Kidney (tissue), 13 donors: ENCODE measurements at regions not wholly inside any gene's neighbourhood (a gene's known extent, or its start where the extent isn't known, plus 50 kb on each side); places are given as distances from the start of the nearest gene placed in this dataset.

Experiments used
- DNase-seq, 5 donors: peaks; one replicate each; pipeline ENCODE4 v3.0.0-alpha.2; 2013 to 2020
- FAIRE-seq: peaks from 2 replicates; lab custom pipeline; 2012; peaks lifted over from hg19 to GRCh38; lab: Jason Lieb, UNC
- H3K27ac ChIP-seq, 2 donors: one replicate each; pipeline ENCODE4 v1.7.0; 2013; ENCODE audit warnings: low read depth in 2 of 2, low read length in 2 of 2, inconsistent platforms in 1 of 2
- H3K27me3 ChIP-seq: one replicate; pipeline ENCODE4 v1.7.1; 2013; ENCODE audit warnings: low read length, inconsistent platforms; ENCODE audit not compliant: control insufficient read depth, insufficient read depth
- H3K36me3 ChIP-seq, 3 donors: one replicate each; pipeline versions ENCODE4 v1.7.0 to v1.7.1; 2013; ENCODE audit warnings: low read length in 3 of 3, control low read depth in 1 of 3, inconsistent platforms in 1 of 3; ENCODE audit not compliant: insufficient read depth in 3 of 3, control insufficient read depth in 2 of 3
- H3K4me1 ChIP-seq, 3 donors: one replicate each; pipeline versions ENCODE4 v1.7.0 to v1.7.1; 2013; ENCODE audit warnings: low read length in 3 of 3, inconsistent platforms in 1 of 3, low read depth in 1 of 3; ENCODE audit not compliant: control insufficient read depth in 2 of 3, insufficient read depth in 2 of 3
- H3K4me3 ChIP-seq, 3 donors: one replicate each; pipeline versions ENCODE4 v1.7.0 to v1.8.1; 2013; ENCODE audit warnings: low read length in 3 of 3, control low read depth in 1 of 3, inconsistent platforms in 1 of 3
- H3K9ac ChIP-seq, 3 donors: one replicate each; pipeline versions ENCODE4 v1.7.0 to v1.7.1; 2013; ENCODE audit warnings: low read length in 3 of 3, control low read depth in 1 of 3, inconsistent platforms in 1 of 3
- H3K9me3 ChIP-seq, 3 donors: one replicate each; pipeline versions ENCODE4 v1.7.0 to v1.7.1; 2013; ENCODE audit warnings: low read length in 3 of 3, control low read depth in 1 of 3, inconsistent platforms in 1 of 3; ENCODE audit not compliant: control insufficient read depth in 2 of 3, insufficient read depth in 1 of 3
- CTCF ChIP-seq: IDR thresholded peaks from 3 replicates; pipeline ENCODE4 v1.5.1; 2012; ENCODE audit warnings: mild to moderate bottlenecking, moderate library complexity, borderline replicate concordance; ENCODE audit not compliant: insufficient read depth; ENCODE audit errors: extremely low read depth
- intact Hi-C: fragments of 100-400 bp; cut with DNase I; formaldehyde crosslinking; loops from one replicate; pipeline ENCODE4 v1.11.1; 2022
- donor health status: control.
- donor health status: control.
- donor health status: control.
- donor health status: control.
- donor health status: control.
- donor health status: DM: yes; HTN: yes; CAD: no.
- donor health status: Normal renal cell carcinoma (clear cell type).

DNA sequence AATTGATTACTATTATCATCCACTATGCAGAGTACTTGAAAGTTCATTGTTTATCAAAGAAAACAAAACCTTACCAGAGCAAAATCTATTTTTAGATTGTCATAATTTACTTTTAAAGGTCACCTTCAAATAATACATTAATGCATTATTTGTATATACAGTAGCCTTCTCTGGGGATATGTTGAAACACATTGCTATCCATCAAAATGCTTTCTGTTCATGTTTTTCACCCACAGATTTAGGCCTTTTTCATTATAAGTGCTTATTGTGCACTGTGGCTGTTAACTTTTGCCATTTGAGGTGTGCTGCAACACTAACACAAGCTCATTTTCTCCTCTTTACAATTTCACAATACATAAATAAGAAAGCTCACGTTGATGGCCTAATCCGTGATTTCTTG lies 74.1 kb upstream of the ANKRD50 start:
- FAIRE-seq (no peak), DNase-seq (no peak)
- Histone ChIP-seq H3K27me3 (no peaks in the 10 kb centered on the region), H3K36me3 (no peaks in the 10 kb centered on the region), H3K4me3 (no peak overlapping the region), H3K4me1 (no peaks in the 10 kb centered on the region), H3K9ac (no peak overlapping the region), H3K9me3 (no peaks in the 10 kb centered on the region), H3K27ac (no peak overlapping the region)
- no peak for TF ChIP-seq CTCF
- intact Hi-C loops = no loop called here

- no peak for TF ChIP-seq CTCF
- intact Hi-C loops = no loop called here
- no peak overlapping the region for H3K27ac ChIP-seq
- H3K27me3 ChIP-seq = no peaks in the 10 kb centered on the region
- H3K4me3 ChIP-seq = no peak overlapping the region
- no peaks in the 10 kb centered on the region for H3K36me3 ChIP-seq
- DNase-seq (no peak), FAIRE-seq (no peak)
- no peaks in the 10 kb centered on the region for H3K9me3 ChIP-seq
- no peaks in the 10 kb centered on the region for H3K4me1 ChIP-seq
- H3K9ac ChIP-seq = no peak overlapping the region
Observed at GRCh38 chr4:124785645-124786044, 73.1 kb upstream of the ANKRD50 start.

DNA sequence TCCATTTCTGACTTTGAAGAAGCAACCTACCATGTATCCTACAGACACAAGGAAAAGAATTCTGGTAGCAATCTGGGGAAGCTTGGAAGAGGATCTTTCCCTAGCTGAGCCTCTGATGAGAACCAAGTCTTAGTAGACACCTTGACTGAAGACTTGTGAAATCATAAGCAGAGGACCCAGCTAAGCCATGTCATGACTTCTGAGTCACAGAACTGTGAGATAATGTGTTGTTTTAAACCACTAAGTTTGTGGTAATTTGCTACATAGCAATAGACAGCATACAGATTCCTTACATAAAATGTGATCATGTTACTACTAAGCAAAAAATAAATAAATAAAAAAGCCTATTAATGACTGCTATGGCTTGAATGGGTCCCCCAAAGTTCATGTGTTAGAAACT lies 71.3 kb upstream of the ANKRD50 start:
- no peak for TF ChIP-seq CTCF
- no peak overlapping the region for H3K4me3 ChIP-seq
- no peaks in the 10 kb centered on the region for H3K4me1 ChIP-seq
- H3K9me3 ChIP-seq = no peaks in the 10 kb centered on the region
- no peaks in the 10 kb centered on the region for H3K27me3 ChIP-seq
- intact Hi-C loops = no loop called here
- no peak overlapping the region for H3K9ac ChIP-seq
- FAIRE-seq (no peak), DNase-seq (no peak)
- H3K27ac ChIP-seq = no peak overlapping the region
- no peaks in the 10 kb centered on the region for H3K36me3 ChIP-seq

DNA sequence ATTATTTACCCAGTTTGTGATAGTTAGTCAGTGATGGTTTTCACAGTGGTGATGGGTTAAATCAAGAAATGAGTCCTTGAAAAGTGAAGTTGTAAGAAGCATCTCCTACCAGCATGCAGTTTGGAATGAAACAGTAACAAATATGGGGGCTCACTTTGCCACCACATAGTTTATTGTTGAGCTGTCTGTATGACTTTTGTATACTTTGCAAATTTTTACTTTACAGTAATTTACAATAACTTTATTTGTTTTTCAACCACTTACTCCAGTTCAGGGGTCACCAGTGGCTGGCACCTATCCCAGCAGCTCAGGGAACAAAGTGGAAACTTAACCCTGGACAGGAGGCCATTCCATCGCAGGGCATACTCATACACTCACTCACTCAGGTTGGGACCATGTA lies 64.5 kb upstream of the ANKRD50 start:
- TF ChIP-seq CTCF = no peak
- FAIRE-seq = no peak
- Histone ChIP-seq H3K4me3 (no peak overlapping the region), H3K9ac (no peak overlapping the region), H3K9me3 (peaks cover 0 to 3% (median 0%) of the 10 kb centered on the region in 3 donors), H3K27ac (no peak overlapping the region), H3K4me1 (no peaks in the 10 kb centered on the region), H3K27me3 (no peaks in the 10 kb centered on the region), H3K36me3 (no peaks in the 10 kb centered on the region)
- intact Hi-C loops = no loop called here
- no peak for DNase-seq
